GM12891 (cell line): ENCODE measurements at regions not wholly inside any gene's neighbourhood (a gene's known extent, or its start where the extent isn't known, plus 50 kb on each side); places are given as distances from the start of the nearest gene placed in this dataset.
"Not testable (repeated sequence)": the region's sequence is repeated elsewhere in the genome, so short reads cannot be mapped to it uniquely, and the experiment has no call there.

Experiments
- DNase-seq: peaks from one replicate; pipeline ENCODE4 v3.0.0; 2011; ENCODE audit warnings: low spot score; ENCODE audit not compliant: insufficient read length
- FAIRE-seq: peaks from 2 replicates; lab custom pipeline; 2011; peaks lifted over from hg19 to GRCh38; lab: Jason Lieb, UNC
- PAX5 ChIP-seq: IDR thresholded peaks from 2 replicates; pipeline ENCODE4 v1.6.1; 2011; ENCODE audit warnings: low read length, moderate library complexity, mild to moderate bottlenecking; ENCODE audit not compliant: insufficient read depth, severe bottlenecking
- POLR2A ChIP-seq: IDR thresholded peaks from 2 replicates; pipeline ENCODE4 v1.6.1; 2011; ENCODE audit warnings: low read depth, low read length, control low read depth
- POLR2AphosphoS5 ChIP-seq: IDR thresholded peaks from 2 replicates; pipeline ENCODE4 v1.6.1; 2011; ENCODE audit warnings: low read depth, low read length, control low read depth
- POU2F2 ChIP-seq: IDR thresholded peaks from 2 replicates; pipeline ENCODE4 v1.6.1; 2011; ENCODE audit warnings: low read depth, mild to moderate bottlenecking, control low read depth, low read length, moderate library complexity
- SPI1 ChIP-seq: IDR thresholded peaks from 2 replicates; pipeline ENCODE4 v1.6.1; 2011; ENCODE audit warnings: low read depth, low read length, control low read depth
- TAF1 ChIP-seq: IDR thresholded peaks from 2 replicates; pipeline ENCODE4 v1.6.1; 2011; ENCODE audit warnings: low read depth, low read length, control low read depth

DNA sequence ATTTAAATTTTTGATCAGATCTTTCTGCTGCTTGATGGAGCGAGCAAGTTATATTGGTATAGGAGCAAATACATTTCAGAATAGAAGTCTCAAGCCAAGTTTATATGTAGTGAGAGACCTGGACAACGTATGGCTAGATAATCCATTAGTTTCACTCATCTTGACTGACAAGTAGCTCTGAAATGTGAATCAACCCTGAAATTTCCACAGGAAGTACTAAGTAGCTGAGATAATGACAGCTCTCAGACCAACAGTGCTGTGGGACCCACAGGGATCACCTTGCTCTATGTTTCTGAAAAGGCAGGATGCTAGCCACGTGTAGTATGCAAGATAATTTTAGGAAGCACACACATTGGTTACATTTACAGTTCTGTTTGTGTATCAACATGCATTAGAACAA, 258.6 kb upstream of the FOXN3 start:
- DNase-seq (no peak), FAIRE-seq (no peak)
- no peak for TF ChIP-seq TAF1
- no peak for TF ChIP-seq SPI1
- TF ChIP-seq POLR2A = no peak
- no peak for TF ChIP-seq PAX5
- no peak for TF ChIP-seq POLR2AphosphoS5
- no peak for TF ChIP-seq POU2F2

DNA sequence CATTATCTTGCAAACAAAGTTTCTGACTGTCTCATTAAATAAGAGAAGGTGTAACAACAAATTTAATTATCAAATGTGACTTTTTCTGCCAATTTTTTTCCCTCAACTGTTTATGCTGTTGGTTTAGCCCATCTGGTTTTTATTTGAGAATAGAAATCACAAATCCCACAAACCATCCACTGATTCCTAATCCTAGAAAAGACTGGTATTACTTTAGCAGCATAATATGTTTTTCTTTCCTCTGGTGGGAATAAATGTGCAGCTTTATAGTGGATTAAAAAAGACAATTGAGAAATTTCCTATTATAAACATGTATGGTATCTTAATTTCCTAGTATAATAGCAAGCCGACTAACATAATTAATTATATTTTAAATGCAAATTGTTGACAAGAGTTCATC, 257.9 kb upstream of the FOXN3 start:
- TF ChIP-seq PAX5 (no peak), SPI1 (no peak)
- FAIRE-seq (no peak), DNase-seq (no peak)

DNA sequence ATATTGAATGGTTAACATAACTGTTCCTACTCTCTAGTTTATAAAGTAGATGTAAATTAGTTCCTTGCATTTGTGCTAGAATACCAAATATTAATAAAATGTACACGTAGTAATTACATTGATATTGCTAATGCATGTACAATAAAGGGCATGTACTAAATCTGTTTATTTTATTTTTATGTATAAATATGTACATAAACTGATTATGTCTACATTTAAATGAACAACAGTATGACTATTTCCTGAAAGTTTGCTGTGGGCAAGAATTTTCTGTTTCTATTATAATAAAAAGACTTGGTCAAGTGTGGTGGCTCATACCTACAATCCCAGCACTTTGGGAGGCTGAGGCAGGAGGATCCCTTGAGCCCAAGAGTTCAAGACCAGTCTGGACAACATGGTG, 257.2 kb upstream of the FOXN3 start:
- TF ChIP-seq TAF1 (no peak), POLR2AphosphoS5 (no peak), PAX5 (no peak), POU2F2 (no peak), POLR2A (no peak), SPI1 (no peak)
- FAIRE-seq = no peak
- no peak for DNase-seq

DNA sequence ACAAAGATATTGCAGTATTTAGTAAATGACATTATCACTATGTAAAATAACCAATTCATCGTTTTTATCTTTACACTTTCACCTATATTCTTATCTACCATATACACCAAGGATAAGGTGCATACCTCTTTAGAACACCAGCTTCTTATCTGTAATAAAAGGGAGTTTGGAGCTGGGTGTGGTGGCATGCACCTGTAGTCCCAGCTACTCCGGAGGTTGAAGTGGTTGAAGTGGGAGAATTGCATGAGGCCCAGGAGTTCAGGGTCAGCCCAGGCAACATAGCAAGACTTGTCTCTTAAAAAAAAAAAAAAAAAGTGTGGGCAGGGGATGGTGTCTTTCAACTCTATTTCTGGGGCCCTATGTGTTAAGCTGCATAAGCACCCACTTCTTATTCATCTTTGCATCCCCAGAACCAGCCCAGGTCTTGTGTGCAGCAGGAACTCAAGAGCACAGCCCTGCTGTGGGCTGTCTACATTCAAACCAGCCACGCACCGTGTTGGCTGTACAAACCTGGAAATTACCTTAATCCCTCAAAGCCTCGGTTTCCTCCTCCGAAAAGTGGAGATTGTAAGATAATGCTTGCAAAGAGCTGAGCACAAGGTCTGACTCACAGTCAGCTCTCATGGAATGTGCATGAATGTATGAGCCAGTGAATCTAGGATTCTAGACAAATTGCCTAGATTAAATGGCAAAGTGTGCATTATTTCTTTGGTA, 256.6 kb upstream of the FOXN3 start:
- TF ChIP-seq POU2F2 (no peak), POLR2AphosphoS5 (no peak), SPI1 (no peak), PAX5 (no peak), POLR2A (no peak), TAF1 (no peak)
- FAIRE-seq = no peak
- no peak for DNase-seq

DNA sequence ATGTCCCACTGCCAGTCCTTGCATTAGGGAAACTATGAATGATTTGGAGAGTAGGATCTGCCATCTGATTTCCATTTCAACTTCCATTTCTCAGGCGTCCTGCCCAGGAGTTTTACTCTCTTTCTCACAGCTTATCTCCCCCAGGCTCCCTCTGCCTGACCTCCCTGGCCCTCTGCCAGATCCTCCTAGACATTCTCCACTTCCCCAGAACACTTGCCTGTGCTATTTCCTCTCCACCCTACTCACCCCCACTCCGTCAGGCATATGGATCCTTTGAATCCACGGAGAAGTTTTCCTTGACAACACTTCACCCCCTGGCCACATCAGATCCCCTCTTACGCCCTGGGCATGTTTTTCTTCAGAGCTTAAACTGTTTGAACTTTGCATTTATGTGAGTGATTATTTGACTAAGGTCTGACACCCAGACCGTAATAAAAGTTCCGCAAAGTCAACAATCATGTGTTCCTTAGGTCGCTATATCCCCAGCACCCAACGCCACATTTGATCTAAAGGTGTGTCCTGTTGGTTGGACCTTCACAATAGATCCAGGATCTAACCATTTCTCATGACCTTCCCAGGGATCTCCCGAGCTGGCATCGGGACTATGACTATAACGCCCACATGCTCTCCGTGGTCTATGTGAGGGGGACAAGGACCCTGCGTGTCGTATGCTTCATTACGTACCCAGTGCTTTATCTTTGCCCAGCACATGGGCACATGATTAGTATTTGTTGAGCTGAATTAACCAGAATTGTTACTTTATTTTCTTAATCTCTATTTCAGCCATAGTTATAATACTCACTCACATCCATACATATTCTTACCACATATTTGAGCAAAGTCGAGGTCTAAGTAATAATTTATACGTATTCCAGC, 255.8 kb upstream of the FOXN3 start:
- TF ChIP-seq POLR2AphosphoS5 = no peak
- TF ChIP-seq POLR2A = no peak
- TF ChIP-seq SPI1 = no peak
- no peak for TF ChIP-seq POU2F2
- no peak for TF ChIP-seq PAX5
- no peak for TF ChIP-seq TAF1
- no peak for FAIRE-seq
- DNase-seq = no peak

DNA sequence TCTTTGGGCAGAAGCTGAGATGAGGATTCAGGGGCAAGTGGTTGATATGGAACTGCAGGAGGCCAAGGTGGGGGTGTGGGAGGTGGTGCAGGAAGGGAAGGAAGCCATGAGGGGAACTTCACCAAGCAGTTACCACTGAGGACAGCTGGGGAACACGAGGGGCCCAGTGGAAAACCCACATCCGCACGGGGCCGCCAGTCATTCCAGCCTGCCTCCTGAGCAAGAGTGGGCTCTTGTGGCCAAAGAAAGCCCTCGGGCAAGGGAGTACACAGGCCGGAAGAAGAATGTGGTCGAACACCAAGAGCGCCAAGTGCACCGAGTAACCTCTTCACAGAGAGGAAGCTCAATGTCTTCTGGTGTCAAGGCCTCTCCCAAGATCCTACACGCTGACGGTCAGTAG, 252.2 kb upstream of the FOXN3 start:
- DNase-seq (no peak), FAIRE-seq (no peak)
- TF ChIP-seq SPI1 (no peak), TAF1 (no peak), POLR2AphosphoS5 (no peak), POLR2A (no peak), POU2F2 (no peak), PAX5 (no peak)

DNA sequence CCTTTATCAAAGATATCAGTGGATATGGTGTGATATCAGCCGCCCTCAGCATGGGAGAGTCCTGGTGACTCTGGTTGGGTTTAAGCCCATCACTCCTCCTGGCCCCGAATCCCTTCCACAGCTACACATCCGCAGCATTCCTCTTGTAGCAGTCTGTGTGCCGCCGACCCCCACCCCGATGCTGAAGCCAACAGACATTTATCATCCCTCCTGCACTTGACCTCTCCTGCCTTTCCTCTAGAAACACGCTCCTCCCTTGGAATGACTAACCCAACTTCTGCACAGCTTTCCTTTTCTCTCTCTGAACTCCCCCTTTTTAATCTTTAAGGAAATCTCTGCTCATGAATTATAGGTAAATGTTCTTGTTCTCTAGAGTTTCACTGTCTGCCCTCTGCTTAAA, 250.9 kb upstream of the FOXN3 start:
- TF ChIP-seq TAF1 (no peak), POLR2AphosphoS5 (no peak), PAX5 (no peak), POLR2A (no peak), SPI1 (no peak), POU2F2 (no peak)
- FAIRE-seq = no peak
- DNase-seq = no peak

DNA sequence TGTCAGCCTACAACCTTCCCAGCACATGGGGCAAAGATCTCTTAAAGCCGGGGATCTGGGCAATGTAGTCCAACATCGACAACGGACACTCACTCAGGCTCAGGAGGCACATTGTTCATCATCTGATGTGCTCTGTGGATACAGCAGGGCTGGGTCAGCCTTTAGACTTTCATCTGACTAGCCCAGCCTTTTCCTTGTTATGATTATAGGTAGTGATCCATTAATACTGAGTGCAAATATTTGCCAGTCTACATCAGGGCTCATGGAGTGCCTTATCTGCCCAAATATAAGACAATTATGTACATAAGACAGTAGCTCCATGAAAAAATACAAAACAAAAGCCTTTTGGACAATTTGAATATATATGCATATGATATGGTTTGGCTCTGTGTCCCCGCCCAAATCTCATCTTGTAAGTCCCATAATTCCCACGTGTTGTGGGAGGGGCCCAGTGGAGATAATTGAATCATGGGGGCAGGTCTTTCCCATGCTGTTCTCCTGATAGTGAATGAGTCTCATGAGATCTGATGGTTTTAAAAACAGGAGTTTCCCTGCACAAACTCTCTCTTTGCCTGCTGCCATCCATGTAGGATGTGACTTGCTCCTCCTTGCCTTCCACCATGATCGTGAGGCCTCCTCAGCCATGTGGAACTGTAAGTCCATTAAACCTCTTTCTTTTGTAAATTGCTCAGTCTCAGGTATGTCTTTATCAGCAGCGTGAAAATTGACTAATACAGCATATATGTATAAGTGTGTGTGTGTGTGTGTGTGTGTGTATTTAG, 248.5 kb upstream of the FOXN3 start:
- DNase-seq, FAIRE-seq: not testable (repeated sequence)

DNA sequence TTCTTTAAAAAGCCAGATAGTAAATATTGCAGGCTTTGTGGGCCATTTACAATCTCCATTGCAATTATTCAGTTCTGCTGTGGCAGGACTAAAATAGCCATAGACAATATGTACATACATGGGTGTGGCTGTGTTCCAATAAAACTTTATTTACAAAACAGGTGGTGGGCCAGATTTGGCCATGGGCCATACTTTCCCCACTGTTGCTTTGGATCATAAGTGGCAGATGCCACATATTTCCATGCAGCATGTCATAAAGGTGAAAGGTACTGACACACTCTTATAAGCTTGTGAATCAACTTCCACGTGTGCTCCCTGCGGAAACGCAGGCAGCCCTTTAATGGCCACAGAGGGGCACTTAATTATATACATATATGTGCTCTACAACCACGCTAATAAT, 244.4 kb upstream of the FOXN3 start:
- DNase-seq (no peak), FAIRE-seq (no peak)
- TF ChIP-seq PAX5 (no peak), TAF1 (no peak), POU2F2 (no peak), POLR2AphosphoS5 (no peak)

DNA sequence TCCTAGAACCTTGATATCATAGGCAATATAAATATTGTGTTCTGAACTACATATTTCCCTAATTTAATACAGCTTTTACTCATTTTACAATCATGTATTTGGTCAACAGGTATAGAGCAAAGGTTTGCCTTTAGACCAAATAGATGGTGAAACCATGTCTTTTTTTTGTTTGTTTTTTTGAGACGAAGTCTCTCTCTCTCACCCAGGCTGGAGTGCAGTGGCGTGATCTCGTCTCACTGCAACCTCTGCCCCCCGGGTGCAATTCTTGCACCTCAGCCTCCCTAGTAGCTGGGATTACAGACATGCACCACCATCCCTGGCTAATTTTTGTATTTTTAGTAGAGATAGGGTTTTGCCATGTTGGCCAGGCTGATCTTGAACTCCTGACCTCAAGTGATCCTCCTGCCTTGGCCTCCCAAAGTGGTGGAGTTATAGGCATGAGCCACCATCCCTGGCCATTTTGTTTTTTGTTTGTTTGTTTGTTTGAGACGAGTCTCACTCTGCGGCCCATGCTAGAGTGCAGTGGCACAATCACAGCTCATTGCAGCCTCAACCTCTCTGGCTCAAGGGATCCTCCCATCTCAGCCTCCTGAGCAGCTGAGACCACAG, 243.7 kb upstream of the FOXN3 start:
- not testable (repeated sequence) for FAIRE-seq, DNase-seq
